ENCODE measurements at regions not wholly inside any gene's neighbourhood (a gene's known extent, or its start where the extent isn't known, plus 50 kb on each side); places are given as distances from the start of the nearest gene placed in this dataset.

DNA sequence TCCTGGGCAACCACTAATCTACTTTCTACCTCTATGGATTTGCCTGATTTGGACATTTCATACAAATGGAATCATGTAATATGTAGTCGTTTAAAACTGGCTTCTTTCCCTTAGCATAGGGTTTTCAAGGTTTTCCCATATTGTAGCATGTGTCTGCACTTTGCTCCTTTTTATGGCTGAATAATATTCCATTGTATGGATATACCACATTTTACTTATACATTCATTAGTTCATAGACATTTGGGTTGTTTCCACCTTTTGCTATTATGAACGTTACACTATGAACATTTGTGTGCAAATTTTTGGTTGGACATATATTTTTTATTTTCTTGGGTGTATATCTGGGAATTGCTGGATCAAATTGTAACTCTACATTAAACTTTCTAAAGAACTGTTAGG, 600.4 kb upstream of the NOX3 start:
- no peaks in the 10 kb centered on the region for H3K27me3 ChIP-seq (replicated peaks)

DNA sequence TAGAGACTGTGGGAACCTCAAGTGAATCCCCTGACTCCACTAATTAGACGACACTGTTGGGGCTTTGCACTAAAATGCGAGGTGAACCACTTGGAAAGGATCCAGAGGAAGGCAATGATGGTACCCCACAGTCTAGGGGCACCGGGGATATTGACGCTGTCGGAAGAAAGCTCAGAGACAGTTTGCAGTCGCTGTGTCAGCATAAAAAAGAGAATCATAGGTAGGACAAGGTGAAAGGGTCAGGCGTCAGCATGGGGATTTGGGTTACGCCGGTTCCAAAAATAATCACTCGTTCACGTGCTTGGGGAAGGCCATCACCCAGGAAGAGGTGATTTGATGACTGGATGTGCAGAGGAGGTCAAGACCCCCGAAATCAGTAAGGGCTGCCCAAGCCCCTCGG, 598.0 kb upstream of the NOX3 start:
- Histone ChIP-seq H3K27me3 (replicated peaks) (no peaks in the 10 kb centered on the region), H3K27ac (no peak overlapping the region), H3K4me3 (ENCODE audit: low read depth, low read length) (no peak overlapping the region), H3K36me3 (replicated peaks) (no peaks in the 10 kb centered on the region)
- no peak for DNase-seq
- in situ Hi-C loops (cut with HindIII; ENCODE audit: low pct_ligation_motif_present, low sequenced_read_pairs) = no loop called here
- TF ChIP-seq, protein P1, sequence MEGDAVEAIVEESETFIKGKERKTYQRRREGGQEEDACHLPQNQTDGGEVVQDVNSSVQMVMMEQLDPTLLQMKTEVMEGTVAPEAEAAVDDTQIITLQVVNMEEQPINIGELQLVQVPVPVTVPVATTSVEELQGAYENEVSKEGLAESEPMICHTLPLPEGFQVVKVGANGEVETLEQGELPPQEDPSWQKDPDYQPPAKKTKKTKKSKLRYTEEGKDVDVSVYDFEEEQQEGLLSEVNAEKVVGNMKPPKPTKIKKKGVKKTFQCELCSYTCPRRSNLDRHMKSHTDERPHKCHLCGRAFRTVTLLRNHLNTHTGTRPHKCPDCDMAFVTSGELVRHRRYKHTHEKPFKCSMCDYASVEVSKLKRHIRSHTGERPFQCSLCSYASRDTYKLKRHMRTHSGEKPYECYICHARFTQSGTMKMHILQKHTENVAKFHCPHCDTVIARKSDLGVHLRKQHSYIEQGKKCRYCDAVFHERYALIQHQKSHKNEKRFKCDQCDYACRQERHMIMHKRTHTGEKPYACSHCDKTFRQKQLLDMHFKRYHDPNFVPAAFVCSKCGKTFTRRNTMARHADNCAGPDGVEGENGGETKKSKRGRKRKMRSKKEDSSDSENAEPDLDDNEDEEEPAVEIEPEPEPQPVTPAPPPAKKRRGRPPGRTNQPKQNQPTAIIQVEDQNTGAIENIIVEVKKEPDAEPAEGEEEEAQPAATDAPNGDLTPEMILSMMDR (IDR thresholded peaks at IDR 0.05; ENCODE audit: low read depth, low read length, missing control alignments) = no peak

More for the DNA sequence above, 600.4 kb upstream of the NOX3 start:
- TF ChIP-seq, protein P1 (IDR thresholded peaks at IDR 0.05; ENCODE audit: low read depth, low read length, missing control alignments) = no peak
- no peak overlapping the region for H3K27ac ChIP-seq
- H3K36me3 ChIP-seq (replicated peaks) = no peaks in the 10 kb centered on the region
- DNase-seq = no peak
- no peak overlapping the region for H3K4me3 ChIP-seq (ENCODE audit: low read depth, low read length)
- in situ Hi-C loops (cut with HindIII; ENCODE audit: low pct_ligation_motif_present, low sequenced_read_pairs) = no loop called here

DNA sequence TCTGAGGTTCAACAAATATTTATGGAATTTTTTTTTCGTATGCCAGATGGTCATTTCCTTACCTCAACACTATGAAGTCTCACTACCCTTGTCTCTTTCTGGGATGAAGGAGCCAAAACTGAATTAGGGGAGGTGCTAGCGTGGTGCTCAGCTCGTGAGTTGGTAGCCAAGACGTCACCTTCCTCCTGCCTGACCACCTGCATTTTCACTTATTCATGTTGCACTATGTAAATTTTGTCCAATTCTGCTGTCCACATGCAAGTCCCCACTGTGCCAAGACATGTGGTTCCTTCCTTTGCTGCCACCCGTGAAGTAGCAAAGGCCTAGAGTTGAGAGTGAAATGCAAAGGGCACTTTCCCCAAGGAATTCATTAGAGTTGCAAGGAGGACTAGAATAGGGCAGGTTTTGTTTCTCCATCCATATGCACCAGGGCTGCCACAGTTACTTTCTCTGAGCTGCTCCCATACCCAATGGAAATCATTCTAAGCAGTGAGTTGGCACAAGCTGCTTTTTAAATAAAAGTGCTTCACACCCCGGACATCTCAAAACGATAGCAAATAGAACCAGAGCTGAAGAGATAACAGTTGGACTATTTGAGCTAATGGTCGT, 591.3 kb upstream of the NOX3 start:
- DNase-seq = no peak
- no peak overlapping the region for H3K27ac ChIP-seq
- no peak overlapping the region for H3K4me3 ChIP-seq (ENCODE audit: low read depth, low read length)
- H3K36me3 ChIP-seq (replicated peaks) = no peaks in the 10 kb centered on the region
- TF ChIP-seq, protein P1 (IDR thresholded peaks at IDR 0.05; ENCODE audit: low read depth, low read length, missing control alignments) = no peak
- H3K27me3 ChIP-seq (replicated peaks) = no peaks in the 10 kb centered on the region
- in situ Hi-C loops (cut with HindIII; ENCODE audit: low pct_ligation_motif_present, low sequenced_read_pairs) = no loop called here

DNA sequence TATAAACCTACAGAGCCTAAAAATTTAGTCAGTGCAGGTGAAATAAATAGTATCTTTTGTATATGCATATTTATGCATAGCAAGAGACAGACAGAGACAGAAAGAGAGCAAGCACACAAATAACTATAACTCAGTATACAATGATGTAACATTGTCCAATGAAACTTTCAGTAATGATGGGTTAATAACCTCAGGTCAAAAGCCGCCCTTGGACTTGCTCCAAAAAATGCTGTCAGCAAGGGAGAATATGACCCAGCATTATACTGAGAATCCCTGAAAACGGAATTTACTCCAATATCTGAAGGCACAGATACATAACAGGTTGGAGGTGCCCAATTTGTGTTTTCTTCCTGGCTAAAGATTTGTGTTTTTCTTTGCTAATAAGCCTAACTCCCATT, 590.6 kb upstream of the NOX3 start:
- TF ChIP-seq, protein P1 (IDR thresholded peaks at IDR 0.05; ENCODE audit: low read depth, low read length, missing control alignments) = no peak
- in situ Hi-C loops (cut with HindIII; ENCODE audit: low pct_ligation_motif_present, low sequenced_read_pairs) = no loop called here
- no peaks in the 10 kb centered on the region for H3K36me3 ChIP-seq (replicated peaks)
- H3K27ac ChIP-seq = no peak overlapping the region
- no peak for DNase-seq
- H3K4me3 ChIP-seq (ENCODE audit: low read depth, low read length) = no peak overlapping the region
- no peaks in the 10 kb centered on the region for H3K27me3 ChIP-seq (replicated peaks)

DNA sequence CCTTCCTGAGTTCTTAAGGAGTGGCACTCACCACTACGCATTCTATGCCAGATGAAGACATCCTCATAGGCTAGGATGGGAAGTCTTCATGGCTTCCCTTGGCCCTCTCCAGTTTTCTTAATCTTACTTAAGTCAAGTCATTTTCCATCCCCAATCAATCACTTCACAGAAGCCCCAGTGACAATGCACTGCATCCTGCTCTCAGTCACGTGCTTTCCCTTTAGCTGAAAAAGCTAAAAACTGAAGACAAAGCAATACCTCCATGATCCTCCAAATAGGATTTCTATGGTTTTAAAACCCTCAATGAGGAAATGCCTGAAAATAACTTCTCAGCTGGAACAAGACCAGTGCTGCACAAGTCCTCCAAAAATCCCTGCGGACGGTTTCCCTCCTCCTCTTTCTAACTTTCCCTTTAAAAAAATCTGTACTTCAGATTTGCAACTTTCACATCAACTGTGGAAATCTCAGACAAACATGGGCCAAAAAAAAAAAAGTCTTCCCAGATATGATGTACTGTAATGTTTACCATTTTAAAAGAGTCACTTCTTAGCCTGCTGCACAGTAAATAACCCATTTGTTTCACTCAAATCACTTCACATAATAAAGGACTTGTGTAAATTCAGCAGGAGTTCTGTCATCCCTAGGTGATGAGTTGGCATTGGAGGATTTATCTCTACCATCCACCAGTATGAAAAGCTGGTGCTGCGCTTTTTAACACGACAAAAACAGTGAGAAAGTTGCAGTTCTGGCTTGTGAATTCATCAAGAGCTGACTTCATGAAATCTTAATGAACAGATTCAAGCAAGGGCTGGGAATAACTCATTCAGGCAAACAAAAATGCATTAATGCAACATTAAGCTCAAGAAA, 590.0 kb upstream of the NOX3 start:
- no peak overlapping the region for H3K4me3 ChIP-seq (ENCODE audit: low read depth, low read length)
- H3K27me3 ChIP-seq (replicated peaks) = no peaks in the 10 kb centered on the region
- no peak overlapping the region for H3K27ac ChIP-seq
- no peak for DNase-seq
- TF ChIP-seq, protein P1 (IDR thresholded peaks at IDR 0.05; ENCODE audit: low read depth, low read length, missing control alignments) = no peak
- in situ Hi-C loops (cut with HindIII; ENCODE audit: low pct_ligation_motif_present, low sequenced_read_pairs) = no loop called here
- no peaks in the 10 kb centered on the region for H3K36me3 ChIP-seq (replicated peaks)
